Fibroblast of lung (primary cell): ENCODE measurements at regions not wholly inside any gene's neighbourhood (a gene's known extent, or its start where the extent isn't known, plus 50 kb on each side); places are given as distances from the start of the nearest gene placed in this dataset.
"Not testable (repeated sequence)": the region's sequence is repeated elsewhere in the genome, so short reads cannot be mapped to it uniquely, and the experiment has no call there.

Experiments
- CTCF ChIP-seq, 2 donors: IDR thresholded peaks in 1 of 2; conservative IDR thresholded peaks in 1 of 2; 1 replicate in 1 of 2; 2 replicates in 1 of 2; pipeline ENCODE4 v1.5.1; 2011 to 2012; ENCODE audit warnings: low read length in 2 of 2, control low read depth in 1 of 2, inconsistent platforms in 1 of 2, low read depth in 1 of 2, mild to moderate bottlenecking in 1 of 2
- EZH2 ChIP-seq: IDR thresholded peaks from 2 replicates; pipeline ENCODE4 v1.5.1; 2012; ENCODE audit warnings: low read length, control low read depth, mild to moderate bottlenecking; ENCODE audit errors: missing control alignments

- TF ChIP-seq CTCF (conservative IDR thresholded peaks at IDR 0.05 in 1 of 2, IDR thresholded peaks at IDR 0.05 in 1 of 2; ENCODE audit: low read depth in 1 of 2, low read length in 2 of 2); EZH2: not testable (repeated sequence)
Observed at GRCh38 chr6:81256223-81256622, 496.3 kb downstream of the TENT5A start.
